Kidney capillary endothelial cell (primary cell): ENCODE measurements at regions not wholly inside any gene's neighbourhood (a gene's known extent, or its start where the extent isn't known, plus 50 kb on each side); places are given as distances from the start of the nearest gene placed in this dataset.

ENCODE experiments used
- DNase-seq: peaks from one replicate; pipeline ENCODE4 v3.0.0-alpha.2; 2018; ENCODE audit warnings: low spot score

DNA sequence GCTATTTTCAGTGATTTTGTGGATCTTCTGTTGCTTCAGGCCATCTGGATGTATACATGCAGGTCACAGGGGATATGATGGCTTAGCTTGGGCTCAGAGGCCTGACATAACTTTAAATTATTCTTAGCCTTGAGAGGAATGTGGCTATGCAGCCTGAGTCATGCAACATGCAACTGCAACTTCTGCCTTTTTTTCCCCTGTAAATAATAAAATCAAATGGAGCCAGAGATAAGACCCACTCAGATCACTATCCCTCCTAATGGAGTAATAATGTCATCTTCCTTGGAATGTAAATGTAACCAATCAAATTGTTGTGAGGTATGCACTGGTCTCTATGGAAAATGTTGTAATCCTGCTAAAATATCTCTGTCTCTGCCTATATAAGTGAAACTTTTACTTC, 54.9 kb downstream of the MAGEB17 start:
- no peak for DNase-seq

DNA sequence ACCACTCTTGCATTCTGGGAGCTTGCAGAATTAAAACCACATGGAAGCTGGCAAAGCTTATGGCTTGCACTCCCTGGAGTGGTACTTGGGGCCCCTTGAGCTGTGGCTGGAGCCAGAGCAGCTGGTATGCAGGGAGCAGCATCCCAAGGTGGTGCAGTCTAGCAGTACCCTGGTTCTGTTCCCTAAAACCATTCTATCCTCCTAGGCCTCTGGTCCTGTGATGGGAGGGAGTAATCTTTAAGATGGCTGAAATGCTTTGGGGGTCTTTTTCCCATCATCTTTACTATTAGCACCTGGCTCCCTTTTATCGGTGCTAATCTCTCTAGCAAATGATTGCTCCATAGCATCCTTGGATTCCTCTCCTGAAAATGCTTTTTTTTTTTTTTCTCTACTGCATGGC, 56.1 kb downstream of the MAGEB17 start:
- no peak for DNase-seq

DNA sequence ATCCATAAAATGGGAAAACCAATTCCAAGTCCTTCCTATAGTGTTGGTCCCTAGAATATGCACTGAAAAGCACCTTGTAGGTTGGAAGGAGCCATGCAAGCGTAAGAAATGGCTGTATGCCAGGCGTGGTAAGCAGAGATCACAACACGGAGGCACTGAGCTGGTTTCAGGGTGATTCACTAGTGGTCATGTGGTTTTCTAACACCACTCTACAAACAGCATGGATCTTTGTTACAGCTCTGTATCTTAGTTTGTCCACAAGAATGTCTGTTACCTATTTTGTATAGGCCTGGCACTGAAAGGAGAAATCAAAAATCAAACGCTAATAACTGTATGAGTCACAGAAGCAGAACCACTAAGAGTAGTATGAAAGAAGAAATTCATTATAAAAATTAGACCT, 71.9 kb downstream of the MAGEB17 start:
- no peak for DNase-seq

DNA sequence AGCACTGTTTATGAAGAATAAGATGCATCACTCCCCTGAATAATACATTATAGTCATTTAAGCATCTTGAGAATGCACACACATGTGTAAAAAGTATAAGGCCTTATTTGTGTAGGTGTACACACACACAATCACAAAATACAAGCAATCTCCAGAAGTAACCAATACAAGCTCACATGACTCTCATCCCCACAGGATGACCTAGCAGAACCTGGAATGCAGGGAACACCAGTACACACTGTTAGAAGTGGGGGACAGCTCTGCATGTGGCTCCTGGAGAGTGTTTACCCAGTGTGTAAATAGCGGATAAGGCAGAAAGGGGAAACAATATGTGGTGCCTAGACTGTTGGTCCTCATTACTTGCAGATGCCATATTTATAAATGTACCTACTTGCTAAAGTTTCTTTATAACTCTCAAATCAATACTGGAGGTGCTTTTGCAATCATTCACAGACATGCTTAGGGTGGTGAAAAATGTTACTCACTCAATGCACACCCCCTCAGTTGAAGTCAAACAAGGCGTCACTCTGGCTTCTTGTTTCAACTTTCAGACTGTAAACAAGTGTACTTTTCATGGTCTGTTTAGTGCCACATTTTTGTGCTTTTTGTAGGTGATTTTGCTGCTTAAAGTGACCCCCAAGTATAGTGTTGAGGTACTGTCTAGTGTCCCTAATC, 73.1 kb downstream of the MAGEB17 start:
- no peak for DNase-seq

DNA sequence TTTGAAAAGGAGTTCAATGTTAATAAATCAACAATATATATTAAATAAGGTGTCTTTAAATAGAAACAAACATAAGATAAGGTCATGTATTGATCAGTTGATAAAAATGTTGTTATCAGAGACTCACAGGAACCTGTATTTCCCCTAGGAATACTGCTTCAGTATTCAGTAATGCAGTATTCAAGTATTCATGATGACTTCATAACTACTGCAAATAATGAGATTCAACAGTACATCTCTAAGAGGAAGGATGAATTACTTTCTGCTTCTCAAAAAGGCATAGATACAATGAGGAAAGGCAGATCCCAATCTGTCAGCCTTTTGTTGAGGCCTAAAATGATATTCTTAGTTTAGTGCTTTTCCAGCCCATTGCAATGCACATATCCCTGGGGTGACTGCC, 73.7 kb downstream of the MAGEB17 start:
- no peak for DNase-seq

DNA sequence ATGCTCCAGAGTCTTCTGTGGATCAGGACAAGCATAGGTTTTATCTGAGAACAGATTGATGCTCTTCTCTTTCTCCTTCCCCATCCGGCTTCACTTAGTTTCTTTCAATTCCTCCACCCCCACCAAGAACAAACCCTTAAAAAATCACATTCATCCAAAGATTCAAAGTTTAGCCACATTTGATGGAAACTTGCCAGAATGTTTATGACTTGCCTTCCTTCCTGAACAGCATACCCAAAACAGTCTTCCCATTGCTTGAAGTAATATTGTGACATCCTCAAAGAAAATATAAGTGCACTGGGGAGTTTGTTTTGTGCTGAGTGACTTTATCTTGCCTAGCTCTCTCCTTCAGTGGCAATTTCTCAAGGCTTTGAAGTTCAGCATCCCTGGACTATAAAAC, 83.0 kb downstream of the MAGEB17 start:
- peak; percentile 18 for DNase-seq

DNA sequence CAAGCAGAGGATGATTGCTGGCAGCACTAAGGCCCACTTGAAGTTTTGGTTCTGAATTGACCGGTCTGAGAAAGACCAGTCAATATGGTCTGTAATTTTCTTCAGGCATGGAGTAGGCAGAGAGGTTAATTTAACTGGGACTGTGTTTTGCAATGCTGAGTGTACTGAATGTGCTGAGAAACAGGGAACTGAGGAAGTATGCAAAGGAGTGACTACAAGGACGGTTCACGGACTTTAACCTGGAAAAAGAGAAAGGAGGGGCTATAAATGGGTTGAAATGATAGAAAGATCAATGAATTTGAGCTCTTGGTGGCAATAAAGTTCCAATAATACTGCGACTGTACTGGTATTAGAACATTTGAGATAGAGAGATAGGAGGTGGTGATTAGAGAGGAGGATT, 84.5 kb downstream of the MAGEB17 start:
- no peak for DNase-seq

DNA sequence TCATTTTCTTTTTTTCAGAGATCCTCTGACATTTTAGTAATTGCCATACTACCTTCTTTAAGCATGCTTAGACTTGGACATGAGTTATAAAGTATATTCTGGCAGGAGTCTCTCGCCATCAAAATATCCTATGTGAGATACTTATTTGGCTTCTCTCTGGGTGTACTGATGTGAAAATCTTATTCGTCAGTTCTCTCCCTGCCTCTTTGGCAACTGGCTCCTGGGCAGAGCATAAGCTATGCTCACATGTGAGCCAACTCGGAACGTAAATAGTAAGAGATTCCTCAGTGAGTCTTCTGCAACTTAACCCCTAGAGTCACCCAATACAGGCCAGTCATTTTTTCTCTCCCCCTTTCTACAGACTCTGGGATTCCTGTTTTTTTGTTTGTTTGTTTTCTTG, 91.6 kb downstream of the MAGEB17 start:
- DNase-seq = no peak

DNA sequence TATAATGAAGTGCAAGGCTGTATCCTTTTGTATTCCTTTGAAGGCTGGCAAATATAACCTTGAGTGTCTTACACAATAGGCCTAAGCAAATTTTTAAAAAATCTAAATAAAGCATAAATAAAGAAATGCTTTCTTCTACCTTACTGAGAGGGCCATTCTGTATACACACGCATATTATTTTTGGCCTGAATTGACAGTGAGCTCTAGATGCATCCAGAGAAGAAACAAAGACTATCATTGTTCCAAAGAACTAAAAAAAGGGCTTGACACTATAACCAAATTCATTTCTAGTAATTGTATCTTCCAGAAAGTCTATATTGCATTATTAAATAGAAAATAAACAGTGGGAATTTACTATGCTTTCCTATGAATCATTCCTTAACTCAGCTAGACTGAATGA, 100.2 kb downstream of the MAGEB17 start:
- DNase-seq = no peak

DNA sequence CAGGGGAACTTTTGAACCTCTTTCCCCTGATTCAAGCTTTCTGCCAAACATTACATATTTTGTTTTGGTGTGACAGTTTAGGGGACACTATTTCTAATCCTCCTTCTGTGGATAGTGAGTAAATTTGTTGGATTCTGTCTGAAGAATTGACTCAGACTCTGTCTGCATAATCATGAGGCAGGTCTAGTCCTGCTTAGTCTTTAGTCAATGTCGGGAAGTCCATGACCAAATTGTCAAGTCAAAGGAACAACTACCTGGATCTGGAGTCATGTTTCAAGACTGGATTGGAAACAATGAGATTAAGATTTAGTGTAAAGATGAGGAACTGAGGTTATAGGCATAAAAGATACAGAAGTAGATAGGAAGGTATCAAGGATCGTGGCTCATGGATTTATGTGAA, 100.9 kb downstream of the MAGEB17 start:
- DNase-seq = no peak

DNA sequence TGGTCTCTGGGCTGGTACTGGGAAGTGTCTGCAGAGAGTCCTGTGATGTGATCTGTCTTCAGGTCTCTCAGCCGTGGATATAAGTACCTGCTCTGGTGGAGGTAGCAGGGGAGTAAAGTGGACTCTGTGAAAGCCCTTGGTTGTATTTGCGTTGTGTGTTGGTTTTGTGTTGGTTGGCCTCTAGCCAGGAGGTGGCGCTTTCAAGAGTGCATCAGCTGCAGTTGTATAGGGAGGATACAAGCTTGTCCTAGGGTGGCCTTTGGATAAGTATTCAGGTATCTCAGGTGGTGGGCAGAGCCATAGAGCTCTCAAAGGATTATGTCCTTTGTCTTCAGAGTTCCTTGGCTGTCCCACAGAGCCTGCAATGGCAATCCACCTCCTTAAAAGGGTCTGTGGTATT, 111.6 kb downstream of the MAGEB17 start:
- DNase-seq = no peak

DNA sequence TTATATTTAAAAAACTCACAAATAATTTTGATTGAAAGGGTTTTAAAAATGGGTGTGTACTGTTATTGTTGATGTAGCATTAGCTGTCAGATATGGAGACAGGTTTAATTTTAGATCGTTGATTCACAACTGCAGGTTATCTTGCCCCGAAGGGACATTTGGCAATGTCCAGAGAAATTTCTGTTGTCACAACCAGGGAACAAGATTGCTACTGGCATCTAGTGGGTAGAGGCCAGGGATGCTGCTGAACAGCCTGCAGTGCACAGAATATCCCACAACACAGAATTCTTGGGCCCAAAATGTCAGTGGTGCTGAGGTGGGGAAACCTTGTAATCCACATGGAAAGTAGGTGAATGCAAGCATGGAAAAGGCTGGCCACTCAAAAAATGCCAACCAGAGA, 114.9 kb downstream of the MAGEB17 start:
- no peak for DNase-seq

DNA sequence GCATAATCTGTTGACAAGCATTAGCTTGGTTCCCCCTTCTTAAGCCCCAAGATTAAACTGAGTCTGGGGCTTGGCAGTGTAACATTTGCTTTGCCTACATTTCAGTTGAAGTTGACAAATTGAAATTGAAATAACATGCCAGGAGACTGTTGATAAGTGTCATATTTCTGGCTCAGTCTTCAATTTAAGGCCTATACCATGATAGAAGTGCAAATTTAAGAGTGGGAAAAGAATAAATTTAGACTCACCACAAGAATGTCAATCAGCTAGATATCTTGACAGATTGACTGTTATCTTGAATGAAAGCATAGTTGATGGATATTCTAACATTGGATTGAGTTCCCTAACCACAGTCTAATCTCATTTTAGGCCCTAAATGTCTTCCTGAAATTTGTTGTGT, 117.6 kb downstream of the MAGEB17 start:
- DNase-seq = no peak

DNA sequence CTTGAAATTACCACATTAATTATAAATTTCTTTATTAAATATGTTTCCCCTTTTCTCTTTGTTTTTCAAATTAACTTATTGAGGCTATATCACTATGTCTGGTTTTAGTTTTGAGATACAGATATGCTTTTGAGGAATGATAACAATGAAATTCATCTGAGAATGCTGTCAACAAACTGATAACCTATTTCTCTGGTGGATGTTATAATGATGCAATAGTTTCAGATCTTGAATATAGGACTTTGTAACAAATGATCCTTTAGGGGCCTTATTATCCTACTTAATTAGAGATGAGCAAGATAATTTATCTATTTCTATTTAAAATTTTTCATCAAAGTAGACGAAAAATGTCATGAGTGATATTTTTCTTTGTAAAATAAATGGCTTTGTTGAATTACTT, 123.7 kb downstream of the MAGEB17 start:
- no peak for DNase-seq

DNA sequence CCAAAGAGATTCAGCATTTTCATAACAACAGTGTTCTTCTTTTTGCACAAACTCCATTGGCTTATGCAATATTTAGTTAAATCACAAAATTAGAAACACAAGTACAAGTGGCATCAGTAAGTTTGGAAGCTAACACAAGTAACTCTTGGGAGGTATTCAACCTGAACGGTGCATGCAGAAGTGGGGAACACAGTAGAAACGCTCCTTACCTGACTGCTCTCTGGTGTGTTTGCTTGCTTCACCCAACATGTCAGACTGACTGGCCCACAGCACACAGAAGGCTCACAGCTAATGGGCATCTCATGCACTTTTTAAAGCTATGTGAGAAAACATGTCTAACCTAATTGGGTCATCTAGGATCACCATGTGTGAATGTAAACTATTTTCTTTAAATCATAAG, 133.6 kb downstream of the MAGEB17 start:
- DNase-seq = no peak

DNA sequence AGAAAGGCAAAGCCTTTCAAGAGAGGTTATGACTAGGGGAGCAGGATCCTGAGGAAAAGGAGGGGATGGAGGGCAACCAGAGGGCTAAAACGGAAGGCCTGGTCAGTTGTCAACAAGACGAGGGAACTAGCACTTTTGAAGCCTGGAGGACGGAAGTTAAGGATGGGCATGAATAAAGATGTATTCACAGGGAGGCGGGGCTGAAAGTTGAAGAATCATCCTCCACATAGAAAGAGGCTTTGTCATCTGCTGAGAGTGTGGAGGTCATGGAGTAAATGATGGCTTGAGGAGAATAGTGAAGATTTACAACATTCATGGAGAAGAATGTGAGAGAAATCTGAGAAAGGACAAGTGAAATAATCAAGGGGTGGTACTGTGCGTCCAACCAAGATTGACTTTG, 137.5 kb downstream of the MAGEB17 start:
- no peak for DNase-seq

DNA sequence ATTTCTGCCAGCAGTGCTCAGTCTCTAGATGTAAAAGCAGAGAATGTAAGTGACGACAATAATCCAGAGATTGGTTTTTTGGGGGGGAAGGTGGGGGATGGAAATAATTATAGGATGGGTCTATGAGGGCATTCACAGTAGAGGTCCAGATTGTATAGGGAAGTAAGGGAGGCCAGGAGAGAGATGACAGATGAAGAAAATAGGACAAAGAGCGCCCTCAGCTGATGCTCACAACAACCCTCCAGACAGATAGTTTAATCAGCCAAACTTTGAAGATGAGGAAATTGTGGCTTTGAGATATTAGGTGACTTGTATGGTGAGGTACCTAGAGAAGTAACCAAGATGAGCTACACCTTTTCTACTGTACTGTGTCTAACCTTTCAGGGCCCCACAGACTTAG, 137.9 kb downstream of the MAGEB17 start:
- DNase-seq = no peak

DNA sequence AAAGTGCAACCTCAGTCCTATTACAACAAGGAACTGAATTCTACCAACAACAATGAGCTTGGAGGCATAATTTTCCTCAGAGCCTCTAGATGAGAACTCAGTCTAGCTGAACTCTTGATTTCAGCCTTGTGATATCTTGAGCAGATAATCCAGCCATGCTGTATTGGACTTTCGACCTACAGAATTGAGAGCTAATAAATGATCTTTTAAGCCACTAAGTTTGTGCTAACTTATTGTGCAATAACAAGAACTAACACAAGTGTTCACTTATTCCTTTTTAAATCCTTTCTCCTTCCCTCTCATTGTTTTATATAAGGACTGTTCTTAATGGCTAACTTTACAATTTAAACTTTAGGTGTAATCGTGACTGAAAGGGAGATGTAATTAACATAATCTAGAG, 140.7 kb downstream of the MAGEB17 start:
- no peak for DNase-seq

DNA sequence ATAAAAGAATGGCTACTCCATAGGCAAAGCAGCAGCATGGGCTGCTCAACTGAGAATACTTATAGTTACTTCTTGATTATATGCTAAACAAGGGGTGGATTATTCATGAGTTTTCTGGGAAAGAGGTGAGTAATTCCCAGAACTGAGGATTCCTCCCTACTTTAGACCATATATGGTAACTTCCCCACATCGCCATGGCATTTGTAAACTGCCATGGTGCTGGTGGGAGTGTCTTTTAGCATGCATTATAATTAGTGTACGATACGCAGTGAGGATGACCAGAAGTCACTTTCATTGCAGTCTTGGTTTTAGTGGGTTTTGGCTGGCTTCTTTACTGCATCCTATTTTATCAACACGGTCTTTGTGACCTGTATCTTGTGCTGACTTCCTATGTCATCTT, 141.5 kb downstream of the MAGEB17 start:
- DNase-seq = no peak

DNA sequence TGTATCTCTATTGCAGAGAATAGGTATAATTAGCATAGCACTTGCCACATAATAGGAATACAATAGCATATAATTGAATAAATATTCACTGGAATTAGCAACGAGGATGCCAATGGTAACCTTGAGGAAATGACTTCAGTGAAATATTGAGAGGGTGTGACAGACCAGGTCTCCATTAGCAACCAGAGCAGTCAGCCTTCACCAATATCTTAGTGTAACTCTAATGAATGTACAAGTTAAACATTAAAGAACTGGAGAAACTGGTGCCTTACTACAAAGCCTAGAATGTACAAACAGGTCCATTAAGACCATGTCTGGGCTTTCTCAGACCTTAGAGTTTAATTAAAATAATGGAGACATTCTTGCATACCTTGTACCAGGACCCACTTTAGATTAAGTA, 143.0 kb downstream of the MAGEB17 start:
- no peak for DNase-seq

DNA sequence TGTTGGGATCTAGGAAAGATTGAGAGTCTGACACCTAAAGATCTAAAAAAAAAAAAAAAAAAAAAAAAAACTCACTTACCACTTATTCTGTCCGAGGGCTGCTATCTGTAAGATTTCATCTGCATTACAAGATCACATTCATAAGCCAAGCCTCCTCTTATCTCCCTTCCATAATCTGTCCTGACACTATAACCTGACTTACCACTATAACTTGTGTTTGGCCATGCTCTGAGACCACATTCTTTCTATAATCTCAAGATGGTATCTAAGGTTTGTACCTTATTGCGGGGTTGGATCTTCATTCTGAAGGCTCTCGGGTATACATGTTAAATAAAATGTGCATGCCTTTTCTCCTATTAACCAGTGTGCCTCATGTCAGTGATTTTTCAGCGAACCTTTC, 144.4 kb downstream of the MAGEB17 start:
- no peak for DNase-seq

DNA sequence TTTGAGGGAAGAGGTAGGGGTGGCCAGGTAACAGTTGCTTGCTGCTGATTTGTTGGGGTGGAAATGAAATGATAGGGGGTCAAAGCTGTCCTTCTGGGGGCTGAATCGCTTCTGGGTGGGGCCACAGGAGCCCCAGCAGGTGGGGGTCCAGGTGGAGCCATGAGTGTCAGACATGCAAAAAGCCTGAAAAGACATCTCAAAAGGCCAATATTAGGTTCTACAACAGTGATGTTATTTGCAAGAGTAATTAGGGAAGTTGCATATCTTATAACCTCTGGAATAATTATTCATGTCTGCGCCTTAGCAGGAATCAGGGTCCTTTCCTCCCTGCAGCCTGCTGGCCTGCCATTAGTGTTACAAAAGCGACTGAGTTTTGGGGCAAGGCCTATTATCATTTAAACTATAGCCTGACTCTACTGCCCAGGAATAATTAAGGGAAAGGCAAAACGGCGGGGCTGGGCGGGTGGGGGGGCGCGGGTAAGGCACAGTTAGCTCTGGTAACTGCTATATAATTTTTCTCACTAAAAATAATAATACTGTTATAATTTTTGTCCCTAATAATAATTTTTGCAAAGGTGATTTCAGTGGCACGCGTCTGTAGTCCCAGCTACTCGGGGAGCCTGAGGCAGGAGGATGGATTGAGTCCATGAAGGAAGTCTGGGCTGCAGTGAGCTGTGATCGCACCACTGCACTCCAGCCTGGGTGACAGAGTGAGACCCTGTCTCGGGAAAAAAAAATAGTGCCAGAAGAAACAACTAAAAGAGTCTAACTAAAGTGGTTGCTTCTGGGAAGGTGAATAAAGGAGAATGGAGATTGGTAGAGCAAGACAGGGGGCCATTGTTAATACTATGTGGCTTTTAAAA, 145.7 kb downstream of the MAGEB17 start:
- no peak for DNase-seq

DNA sequence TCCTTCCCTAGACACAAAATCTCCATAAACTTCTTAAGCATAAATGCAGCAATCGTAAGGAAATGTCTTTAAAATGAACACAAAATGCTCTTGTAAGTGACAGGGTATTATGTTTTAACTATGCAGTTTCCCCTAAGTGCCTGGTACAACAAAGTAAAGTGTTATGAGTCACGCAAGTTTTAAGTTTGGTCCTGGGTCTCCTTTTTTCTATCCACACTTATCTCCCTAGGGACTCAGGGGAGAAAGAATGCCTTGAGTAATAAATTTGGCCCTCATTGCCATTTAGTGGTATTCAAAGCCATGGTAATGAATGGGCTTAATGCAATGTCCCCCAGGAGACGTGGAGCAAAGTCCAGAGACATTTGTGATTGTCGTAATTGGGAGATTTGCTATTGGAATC, 149.1 kb downstream of the MAGEB17 start:
- no peak for DNase-seq

DNA sequence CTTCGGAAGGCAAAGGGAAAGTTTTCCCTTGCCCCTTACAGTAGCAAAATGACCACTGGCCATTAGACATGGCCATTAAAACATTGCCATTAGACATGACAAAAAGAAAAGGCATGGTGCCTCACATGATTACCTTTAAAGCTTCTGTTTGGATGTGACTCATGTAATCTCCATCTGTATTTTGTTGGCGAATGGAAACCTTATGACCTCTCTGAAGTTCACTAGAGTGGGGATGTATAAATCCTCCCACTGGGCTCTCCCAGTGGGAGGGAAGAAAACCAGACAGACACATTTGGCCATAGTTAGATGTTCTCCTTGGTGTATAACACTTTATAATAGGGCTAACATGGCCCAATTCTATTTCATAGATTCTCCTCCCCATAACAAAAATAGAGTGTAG, 152.6 kb downstream of the MAGEB17 start:
- DNase-seq = no peak
